Cardiac muscle cell (in vitro differentiated cells and primary cell): ENCODE measurements at regions not wholly inside any gene's neighbourhood (a gene's known extent, or its start where the extent isn't known, plus 50 kb on each side); places are given as distances from the start of the nearest gene placed in this dataset.
"Not testable (repeated sequence)": the region's sequence is repeated elsewhere in the genome, so short reads cannot be mapped to it uniquely, and the experiment has no call there.

ENCODE experiments used
- DNase-seq, 2 donors: peaks; one replicate each; pipeline versions ENCODE4 v3.0.0 to v3.0.0-alpha.2; 2010 to 2017; ENCODE audit warnings: low read depth in 1 of 2, low spot score in 1 of 2
- H3K27ac ChIP-seq: fragments of 200-600 bp; sonication (generic); 2 replicates; pipeline ENCODE4 v1.5.1; 2016
- H3K27me3 ChIP-seq: fragments of 200-600 bp; sonication (generic); 2 replicates; pipeline ENCODE4 v1.6.0; 2016; ENCODE audit warnings: control low read depth
- H3K36me3 ChIP-seq: fragments of 200-600 bp; sonication (generic); 2 replicates; pipeline ENCODE4 v1.5.1; 2016; ENCODE audit warnings: control low read depth
- H3K4me1 ChIP-seq: fragments of 200-600 bp; sonication (generic); 2 replicates; pipeline ENCODE4 v1.8.1; 2017; ENCODE audit warnings: low read depth, mild to moderate bottlenecking, mixed run types
- H3K4me3 ChIP-seq: fragments of 200-600 bp; sonication (generic); 2 replicates; pipeline ENCODE4 v1.5.1; 2016; ENCODE audit warnings: mild to moderate bottlenecking
- H3K9me3 ChIP-seq: fragments of 200-600 bp; sonication (generic); 2 replicates; pipeline ENCODE4 v1.5.1; 2017; ENCODE audit warnings: low read depth, mild to moderate bottlenecking, control low read depth
- CTCF ChIP-seq: IDR thresholded peaks from 2 replicates; pipeline ENCODE4 v1.5.1; 2012; ENCODE audit warnings: low read depth, mild to moderate bottlenecking, low read length

GRCh38 chr4:28279249-28279648 is 1418.6 kb downstream of the STIM2 start:
- TF ChIP-seq CTCF, result no peak
- H3K27ac ChIP-seq, result no peak overlapping the region

GRCh38 chr4:28286266-28286665 is 1425.6 kb downstream of the STIM2 start:
- H3K9me3 ChIP-seq, H3K4me3 ChIP-seq, H3K36me3 ChIP-seq, DNase-seq, H3K27ac ChIP-seq, H3K4me1 ChIP-seq, H3K27me3 ChIP-seq: not testable (repeated sequence)

More at GRCh38 chr4:28279249-28279648, 1418.6 kb downstream of the STIM2 start:
- no peak overlapping the region for H3K4me3 ChIP-seq
- DNase-seq, result no peak
- no peaks in the 10 kb centered on the region for H3K27me3 ChIP-seq
- peaks cover 6% of the 10 kb centered on the region for H3K4me1 ChIP-seq
- no peaks in the 10 kb centered on the region for H3K9me3 ChIP-seq
- H3K36me3 ChIP-seq, result no peaks in the 10 kb centered on the region

- Histone ChIP-seq H3K27me3 (no peaks in the 10 kb centered on the region), H3K4me1 (no peaks in the 10 kb centered on the region), H3K9me3 (no peaks in the 10 kb centered on the region), H3K4me3 (no peak overlapping the region), H3K27ac (no peak overlapping the region), H3K36me3 (no peaks in the 10 kb centered on the region)
- TF ChIP-seq CTCF, result no peak
- DNase-seq, result peak in 1 of 2 donors; percentile 92
These were observed 1427.2 kb downstream of the STIM2 start for GRCh38 chr4:28287831-28288233.

GRCh38 chr4:28296239-28296638 is 1435.6 kb downstream of the STIM2 start:
- no peak for TF ChIP-seq CTCF
- Histone ChIP-seq H3K27me3 (no peaks in the 10 kb centered on the region), H3K4me3 (no peak overlapping the region), H3K9me3 (no peaks in the 10 kb centered on the region), H3K4me1 (no peaks in the 10 kb centered on the region), H3K27ac (no peak overlapping the region), H3K36me3 (no peaks in the 10 kb centered on the region)
- no peak for DNase-seq

GRCh38 chr4:28310926-28311325 is 1450.3 kb downstream of the STIM2 start:
- no peaks in the 10 kb centered on the region for H3K27me3 ChIP-seq
- H3K4me1 ChIP-seq, result no peaks in the 10 kb centered on the region
- H3K27ac ChIP-seq, result no peak overlapping the region
- no peak overlapping the region for H3K4me3 ChIP-seq
- no peak for DNase-seq
- no peaks in the 10 kb centered on the region for H3K36me3 ChIP-seq
- no peaks in the 10 kb centered on the region for H3K9me3 ChIP-seq
- TF ChIP-seq CTCF, result no peak

- not testable (repeated sequence) for H3K36me3 ChIP-seq, H3K4me3 ChIP-seq, H3K4me1 ChIP-seq, H3K9me3 ChIP-seq, H3K27me3 ChIP-seq, H3K27ac ChIP-seq, DNase-seq
These were observed 1451.9 kb downstream of the STIM2 start for GRCh38 chr4:28312497-28312896.
